Gastrocnemius medialis (tissue), 4 donors: ENCODE measurements at regions not wholly inside any gene's neighbourhood (a gene's known extent, or its start where the extent isn't known, plus 50 kb on each side); places are given as distances from the start of the nearest gene placed in this dataset.

Source experiments
- CTCF ChIP-seq, 5 experiments: fragments of 450-650 bp in 3 of 5; fragments of 200-600 bp in 2 of 5; sonication (generic) in 2 of 5; IDR thresholded peaks in 4 of 5; conservative IDR thresholded peaks in 1 of 5; 1 replicate in 4 of 5; 2 replicates in 1 of 5; pipeline ENCODE4 v1.5.1; 2016 to 2019; ENCODE audit warnings: antibody characterized with exemption in 5 of 5, mild to moderate bottlenecking in 3 of 5, moderate library complexity in 3 of 5
- POLR2A ChIP-seq, 2 donors: fragments of 450-650 bp; IDR thresholded peaks; one replicate each; pipeline ENCODE4 v1.6.1; 2017; ENCODE audit warnings: antibody characterized with exemption in 2 of 2, mild to moderate bottlenecking in 2 of 2, moderate library complexity in 2 of 2

GRCh38 chr10:43842496-43842895, 193.8 kb upstream of the ZNF32 start:
- no peak for TF ChIP-seq CTCF (IDR thresholded peaks at IDR 0.05 in 4 of 5, conservative IDR thresholded peaks at IDR 0.05 in 1 of 5)
- no peak for TF ChIP-seq POLR2A (IDR thresholded peaks at IDR 0.05)
